OCI-LY7 (cell line): ENCODE measurements at regions not wholly inside any gene's neighbourhood (a gene's known extent, or its start where the extent isn't known, plus 50 kb on each side); places are given as distances from the start of the nearest gene placed in this dataset.

Experiments
- BruUV-seq: library from RNA; stranded (reverse); fragments of 400-500 nt; replicated peaks from 2 replicates; lab custom pipeline; 2021; lab: Mats Ljungman, UMichigan
- CTCF ChIA-PET: fragments of 300-600 bp; sonication (Branson Sonifier 250); formaldehyde crosslinking; loops from one replicate; lab custom pipeline; 2022; ENCODE audit warnings: antibody characterized with exemption; ENCODE audit not compliant: unreplicated experiment; lab: Charles Lee
- POLR2A ChIA-PET: fragments of 300-600 bp; sonication (Branson Sonifier 250); formaldehyde crosslinking; loops from one replicate; lab custom pipeline; 2022; ENCODE audit warnings: antibody characterized with exemption; lab: Charles Lee
- DNase-seq: peaks from one replicate; pipeline ENCODE4 v3.0.0-alpha.2; 2015; ENCODE audit warnings: low spot score
- H2AFZ ChIP-seq: fragments of 200-600 bp; sonication (generic), shearing (Covaris generic); 2 replicates; pipeline ENCODE4 v1.6.1; 2014; ENCODE audit warnings: mild to moderate bottlenecking, antibody characterized with exemption, low read length, moderate library complexity
- H3K27ac ChIP-seq: fragments of 200-600 bp; sonication (generic); 2 replicates; pipeline ENCODE4 v1.5.1; 2014; ENCODE audit warnings: mixed run types, low read depth, mild to moderate bottlenecking, moderate library complexity, low read length, inconsistent platforms; ENCODE audit not compliant: poor library complexity, severe bottlenecking
- H3K36me3 ChIP-seq: fragments of 200-600 bp; sonication (generic); 2 replicates; pipeline ENCODE4 v1.6.1; 2014; ENCODE audit warnings: mild to moderate bottlenecking, antibody characterized with exemption, low read length, moderate library complexity, mixed read lengths; ENCODE audit not compliant: insufficient read depth
- H3K4me1 ChIP-seq: fragments of 200-600 bp; sonication (generic); 2 replicates; pipeline ENCODE4 v1.5.1; 2014; ENCODE audit warnings: mild to moderate bottlenecking, low read length; ENCODE audit not compliant: insufficient read depth, poor library complexity, severe bottlenecking
- H3K4me2 ChIP-seq: fragments of 200-600 bp; sonication (generic); 2 replicates; pipeline ENCODE4 v1.6.1; 2014; ENCODE audit warnings: mild to moderate bottlenecking, low read length
- H3K4me3 ChIP-seq: fragments of 200-600 bp; sonication (generic); 2 replicates; pipeline ENCODE4 v1.5.1; 2014; ENCODE audit warnings: mild to moderate bottlenecking, low read depth, low read length; ENCODE audit not compliant: poor library complexity, severe bottlenecking
- H3K79me2 ChIP-seq: fragments of 200-600 bp; sonication (generic); 2 replicates; pipeline ENCODE4 v1.6.1; 2016; ENCODE audit warnings: low read depth, mild to moderate bottlenecking, low read length, moderate library complexity, mixed read lengths; ENCODE audit not compliant: insufficient read depth
- H3K9me2 ChIP-seq: fragments of 200-600 bp; sonication (generic); 2 replicates; pipeline ENCODE4 v1.6.1; 2016; ENCODE audit warnings: mild to moderate bottlenecking, low read length, mixed read lengths; ENCODE audit not compliant: insufficient read depth
- H3K9me3 ChIP-seq: fragments of 200-600 bp; sonication (generic); 2 replicates; pipeline ENCODE4 v1.6.1; 2014; ENCODE audit warnings: mild to moderate bottlenecking, mixed run types, low read length, mixed read lengths
- H4K20me1 ChIP-seq: fragments of 200-600 bp; sonication (generic); 2 replicates; pipeline ENCODE4 v1.6.1; 2014; ENCODE audit warnings: mild to moderate bottlenecking, antibody characterized with exemption, low read length, moderate library complexity, mixed read lengths; ENCODE audit not compliant: insufficient read depth
- EZH2phosphoT487 ChIP-seq: fragments of 200-600 bp; sonication (generic); IDR thresholded peaks from 2 replicates; pipeline ENCODE4 v1.6.1; 2018; ENCODE audit warnings: low read depth, borderline replicate concordance, mild to moderate bottlenecking, mixed run types, antibody characterized with exemption, low read length, moderate library complexity, mixed read lengths
- intact Hi-C: fragments of 100-400 bp; cut with micrococcal nuclease; formaldehyde crosslinking; loops from one replicate; pipeline ENCODE4 v1.10.0; 2022; ENCODE audit not compliant: unreplicated experiment
- TF ChIP-seq, protein P1 (sequence below): fragments of 200-600 bp; sonication (generic); conservative IDR thresholded peaks from 2 replicates; pipeline ENCODE4 v1.5.1; 2014; ENCODE audit warnings: mild to moderate bottlenecking, antibody characterized with exemption, low read length, moderate library complexity, mixed read lengths

DNA sequence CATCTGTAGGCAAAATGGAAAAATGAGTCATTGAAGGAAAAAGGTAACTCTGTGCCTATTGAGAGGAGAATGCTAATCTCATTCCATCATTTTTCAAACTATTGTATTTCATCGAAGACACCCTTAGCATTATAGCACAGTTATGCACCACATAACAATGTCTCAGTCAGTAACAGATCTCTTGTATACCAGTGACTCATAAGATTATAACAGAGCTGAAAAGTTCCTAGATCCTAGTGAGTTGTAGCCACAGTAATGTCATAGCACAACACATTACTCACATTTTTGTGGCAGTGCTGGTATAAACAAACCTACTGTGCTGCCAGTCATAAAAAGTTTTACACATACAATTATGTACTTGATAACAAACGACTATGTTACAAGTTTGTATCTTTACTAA is 1077.6 kb downstream of the DIAPH3 start:
- ChIA-PET POLR2A (no interaction called here), CTCF (no interaction called here)
- Histone ChIP-seq H2AFZ (no peak overlapping the region), H3K4me1 (no peaks in the 10 kb centered on the region), H3K27ac (no peak overlapping the region), H3K4me3 (no peak overlapping the region), H4K20me1 (no peaks in the 10 kb centered on the region), H3K4me2 (no peak overlapping the region), H3K9me2 (no peaks in the 10 kb centered on the region), H3K9me3 (no peaks in the 10 kb centered on the region), H3K79me2 (no peaks in the 10 kb centered on the region), H3K36me3 (no peaks in the 10 kb centered on the region)
- no peak for TF ChIP-seq EZH2phosphoT487
- TF ChIP-seq, protein P1, sequence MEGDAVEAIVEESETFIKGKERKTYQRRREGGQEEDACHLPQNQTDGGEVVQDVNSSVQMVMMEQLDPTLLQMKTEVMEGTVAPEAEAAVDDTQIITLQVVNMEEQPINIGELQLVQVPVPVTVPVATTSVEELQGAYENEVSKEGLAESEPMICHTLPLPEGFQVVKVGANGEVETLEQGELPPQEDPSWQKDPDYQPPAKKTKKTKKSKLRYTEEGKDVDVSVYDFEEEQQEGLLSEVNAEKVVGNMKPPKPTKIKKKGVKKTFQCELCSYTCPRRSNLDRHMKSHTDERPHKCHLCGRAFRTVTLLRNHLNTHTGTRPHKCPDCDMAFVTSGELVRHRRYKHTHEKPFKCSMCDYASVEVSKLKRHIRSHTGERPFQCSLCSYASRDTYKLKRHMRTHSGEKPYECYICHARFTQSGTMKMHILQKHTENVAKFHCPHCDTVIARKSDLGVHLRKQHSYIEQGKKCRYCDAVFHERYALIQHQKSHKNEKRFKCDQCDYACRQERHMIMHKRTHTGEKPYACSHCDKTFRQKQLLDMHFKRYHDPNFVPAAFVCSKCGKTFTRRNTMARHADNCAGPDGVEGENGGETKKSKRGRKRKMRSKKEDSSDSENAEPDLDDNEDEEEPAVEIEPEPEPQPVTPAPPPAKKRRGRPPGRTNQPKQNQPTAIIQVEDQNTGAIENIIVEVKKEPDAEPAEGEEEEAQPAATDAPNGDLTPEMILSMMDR: no peak
- BruUV-seq: no TSS peak
- DNase-seq: no peak
- intact Hi-C loops: no loop called here

DNA sequence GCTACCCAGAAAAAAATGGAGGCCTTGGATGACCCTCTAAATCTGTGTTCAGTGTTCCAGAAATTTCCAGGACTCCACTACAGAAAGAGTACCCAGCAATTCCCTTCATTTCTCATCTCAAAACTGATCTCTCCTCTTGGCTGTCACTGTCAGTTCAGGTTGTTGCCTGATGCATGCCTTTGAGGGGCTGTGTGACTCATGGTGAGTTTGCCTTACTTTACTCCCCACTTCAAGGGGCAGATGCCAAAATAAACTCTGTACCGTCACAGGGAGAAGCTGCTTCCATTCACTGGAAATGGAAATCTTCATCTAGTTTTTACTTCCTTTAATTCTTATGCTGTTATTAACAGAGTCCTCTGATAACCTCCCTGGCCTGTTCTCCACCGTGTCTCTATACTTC is 1075.0 kb downstream of the DIAPH3 start:
- Histone ChIP-seq H3K4me3 (no peak overlapping the region), H3K9me2 (no peaks in the 10 kb centered on the region), H4K20me1 (no peaks in the 10 kb centered on the region), H3K79me2 (no peaks in the 10 kb centered on the region), H3K36me3 (no peaks in the 10 kb centered on the region), H2AFZ (no peak overlapping the region), H3K4me1 (no peaks in the 10 kb centered on the region), H3K4me2 (no peak overlapping the region), H3K9me3 (no peaks in the 10 kb centered on the region), H3K27ac (no peak overlapping the region)
- ChIA-PET POLR2A (interaction anchor here (0.6 kb wide), 1 partner anchor 265 kb away, joined by 3 read pairs; no protein-coding TSS in a partner anchor), CTCF (no interaction called here)
- no peak for DNase-seq
- no TSS peak for BruUV-seq
- TF ChIP-seq EZH2phosphoT487: no peak
- TF ChIP-seq, protein P1: no peak
- intact Hi-C loops: no loop called here

DNA sequence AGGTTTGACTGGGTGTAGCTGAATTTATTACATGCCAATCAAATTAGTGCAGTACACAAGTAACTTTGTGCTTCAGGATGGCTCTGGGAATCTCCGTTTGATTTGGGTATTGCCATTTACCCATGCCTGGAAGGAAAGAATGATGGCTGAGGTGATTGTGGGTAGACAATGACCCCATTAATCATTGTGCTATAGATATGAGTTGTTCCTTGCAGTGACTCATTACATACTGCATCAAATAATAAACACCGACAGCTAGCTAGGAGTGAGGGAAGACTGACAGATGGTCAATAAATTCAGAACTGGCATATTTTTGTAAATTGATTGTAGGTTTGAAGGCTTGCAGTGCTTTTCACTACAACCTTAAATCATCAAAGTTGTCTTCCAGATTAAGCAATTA is 1069.5 kb downstream of the DIAPH3 start:
- Histone ChIP-seq H3K4me3 (no peak overlapping the region), H3K36me3 (no peaks in the 10 kb centered on the region), H3K79me2 (no peaks in the 10 kb centered on the region), H3K4me2 (no peak overlapping the region), H3K9me2 (no peaks in the 10 kb centered on the region), H4K20me1 (no peaks in the 10 kb centered on the region), H3K9me3 (no peaks in the 10 kb centered on the region), H2AFZ (no peak overlapping the region), H3K27ac (no peak overlapping the region), H3K4me1 (no peaks in the 10 kb centered on the region)
- no peak for DNase-seq
- ChIA-PET POLR2A (interaction anchor here (1.4 kb wide), 1 partner anchor 10 kb away, joined by 7 read pairs; no protein-coding TSS in a partner anchor), CTCF (no interaction called here)
- TF ChIP-seq EZH2phosphoT487: no peak
- TF ChIP-seq, protein P1: no peak
- no TSS peak for BruUV-seq
- intact Hi-C loops: no loop called here
